Osteocyte (in vitro differentiated cells): ENCODE measurements at regions not wholly inside any gene's neighbourhood (a gene's known extent, or its start where the extent isn't known, plus 50 kb on each side); places are given as distances from the start of the nearest gene placed in this dataset.
A peak's percentile ranks its signal among the peaks of the same experiment; 100 is the strongest.

ENCODE experiments used
- DNase-seq: peaks from one replicate; pipeline ENCODE4 v3.0.0; 2021; ENCODE audit warnings: mixed read lengths; ENCODE audit not compliant: unreplicated experiment; ENCODE audit errors: extremely low spot score
- H3K27ac Mint-ChIP-seq: one replicate; pipeline ENCODE4 v1.8.0; 2021; ENCODE audit warnings: mild to moderate bottlenecking, mixed read lengths; ENCODE audit not compliant: unreplicated experiment
- H3K27me3 Mint-ChIP-seq: one replicate; pipeline ENCODE4 v1.8.0; 2021; ENCODE audit warnings: mixed read lengths; ENCODE audit not compliant: unreplicated experiment
- H3K36me3 Mint-ChIP-seq: one replicate; pipeline ENCODE4 v1.8.0; 2021; ENCODE audit warnings: mixed read lengths; ENCODE audit not compliant: unreplicated experiment
- H3K4me1 Mint-ChIP-seq: one replicate; pipeline ENCODE4 v1.8.0; 2021; ENCODE audit warnings: mixed read lengths; ENCODE audit not compliant: unreplicated experiment
- H3K4me3 Mint-ChIP-seq: one replicate; pipeline ENCODE4 v1.8.0; 2021; ENCODE audit warnings: mild to moderate bottlenecking, moderate library complexity, mixed read lengths; ENCODE audit not compliant: unreplicated experiment
- H3K9me3 Mint-ChIP-seq: one replicate; pipeline ENCODE4 v1.8.0; 2021; ENCODE audit warnings: mixed read lengths; ENCODE audit not compliant: unreplicated experiment
- CTCF ChIP-seq: fragments of 200-600 bp; sonication (generic); IDR thresholded peaks from 2 replicates; pipeline ENCODE4 v1.5.0; 2021; ENCODE audit warnings: antibody characterized with exemption, mild to moderate bottlenecking, moderate library complexity

GRCh38 chr12:77736219-77736965 lies 94.3 kb upstream of the NAV3 start:
- peaks cover 9% of the 10 kb centered on the region for H3K27me3 Mint-ChIP-seq
- no peaks in the 10 kb centered on the region for H3K36me3 Mint-ChIP-seq
- no peak for DNase-seq
- no peak overlapping the region for H3K4me3 Mint-ChIP-seq
- TF ChIP-seq CTCF = no peak
- H3K9me3 Mint-ChIP-seq = peaks cover 9% of the 10 kb centered on the region
- no peak overlapping the region for H3K27ac Mint-ChIP-seq
- H3K4me1 Mint-ChIP-seq = peaks cover 14% of the 10 kb centered on the region

GRCh38 chr12:77734214-77734883 lies 96.3 kb upstream of the NAV3 start:
- no peak for DNase-seq
- Mint-ChIP-seq H3K36me3 (no peaks in the 10 kb centered on the region), H3K4me1 (peaks cover 14% of the 10 kb centered on the region), H3K9me3 (peaks cover 9% of the 10 kb centered on the region), H3K27me3 (peaks cover 3% of the 10 kb centered on the region), H3K4me3 (no peak overlapping the region), H3K27ac (no peak overlapping the region)
- no peak for TF ChIP-seq CTCF

- DNase-seq = no peak
- no peak for TF ChIP-seq CTCF
- H3K4me3 Mint-ChIP-seq = no peak overlapping the region
- H3K4me1 Mint-ChIP-seq = peaks cover 19% of the 10 kb centered on the region
- no peaks in the 10 kb centered on the region for H3K27me3 Mint-ChIP-seq
- H3K9me3 Mint-ChIP-seq = no peaks in the 10 kb centered on the region
- no peak overlapping the region for H3K27ac Mint-ChIP-seq
- H3K36me3 Mint-ChIP-seq = no peaks in the 10 kb centered on the region
These were observed 102.7 kb upstream of the NAV3 start for GRCh38 chr12:77728018-77728417.

- peaks cover 19% of the 10 kb centered on the region for H3K4me1 Mint-ChIP-seq
- no peak for DNase-seq
- no peaks in the 10 kb centered on the region for H3K9me3 Mint-ChIP-seq
- no peaks in the 10 kb centered on the region for H3K36me3 Mint-ChIP-seq
- H3K27me3 Mint-ChIP-seq = no peaks in the 10 kb centered on the region
- no peak overlapping the region for H3K27ac Mint-ChIP-seq
- H3K4me3 Mint-ChIP-seq = no peak overlapping the region
- TF ChIP-seq CTCF = no peak
These were observed 103.2 kb upstream of the NAV3 start for GRCh38 chr12:77727442-77728001.

- peaks cover 20% of the 10 kb centered on the region for H3K4me1 Mint-ChIP-seq
- peak overlapping the region; percentile 48 for H3K27ac Mint-ChIP-seq
- H3K4me3 Mint-ChIP-seq = no peak overlapping the region
- no peak for DNase-seq
- no peaks in the 10 kb centered on the region for H3K9me3 Mint-ChIP-seq
- no peak for TF ChIP-seq CTCF
- H3K36me3 Mint-ChIP-seq = no peaks in the 10 kb centered on the region
- H3K27me3 Mint-ChIP-seq = no peaks in the 10 kb centered on the region
These were observed 105.1 kb upstream of the NAV3 start for GRCh38 chr12:77725611-77726010.
